ENCODE measurements at regions not wholly inside any gene's neighbourhood (a gene's known extent, or its start where the extent isn't known, plus 50 kb on each side); places are given as distances from the start of the nearest gene placed in this dataset.

- Histone ChIP-seq H3K27me3 (no peaks in the 10 kb centered on the region), H3K4me1 (no peaks in the 10 kb centered on the region), H3K27ac (no peak overlapping the region), H3K36me3 (no peaks in the 10 kb centered on the region), H3K9me3 (no peaks in the 10 kb centered on the region), H3K4me3 (no peak overlapping the region)
- no peak for DNase-seq (ENCODE audit: extremely low spot score in 2 of 2)
- intact Hi-C loops (cut with DNase I) = no loop called here
- TF ChIP-seq POLR2A (IDR thresholded peaks at IDR 0.05) = no peak
- TF ChIP-seq, protein P1, sequence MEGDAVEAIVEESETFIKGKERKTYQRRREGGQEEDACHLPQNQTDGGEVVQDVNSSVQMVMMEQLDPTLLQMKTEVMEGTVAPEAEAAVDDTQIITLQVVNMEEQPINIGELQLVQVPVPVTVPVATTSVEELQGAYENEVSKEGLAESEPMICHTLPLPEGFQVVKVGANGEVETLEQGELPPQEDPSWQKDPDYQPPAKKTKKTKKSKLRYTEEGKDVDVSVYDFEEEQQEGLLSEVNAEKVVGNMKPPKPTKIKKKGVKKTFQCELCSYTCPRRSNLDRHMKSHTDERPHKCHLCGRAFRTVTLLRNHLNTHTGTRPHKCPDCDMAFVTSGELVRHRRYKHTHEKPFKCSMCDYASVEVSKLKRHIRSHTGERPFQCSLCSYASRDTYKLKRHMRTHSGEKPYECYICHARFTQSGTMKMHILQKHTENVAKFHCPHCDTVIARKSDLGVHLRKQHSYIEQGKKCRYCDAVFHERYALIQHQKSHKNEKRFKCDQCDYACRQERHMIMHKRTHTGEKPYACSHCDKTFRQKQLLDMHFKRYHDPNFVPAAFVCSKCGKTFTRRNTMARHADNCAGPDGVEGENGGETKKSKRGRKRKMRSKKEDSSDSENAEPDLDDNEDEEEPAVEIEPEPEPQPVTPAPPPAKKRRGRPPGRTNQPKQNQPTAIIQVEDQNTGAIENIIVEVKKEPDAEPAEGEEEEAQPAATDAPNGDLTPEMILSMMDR (IDR thresholded peaks at IDR 0.05) = no peak
- TF ChIP-seq POLR2AphosphoS5 (IDR thresholded peaks at IDR 0.05; ENCODE audit: insufficient read depth in 1 of 2, low read depth in 1 of 2) = no peak
These were observed 396.1 kb downstream of the TUSC7 start for GRCh38 chr3:117105686-117106085.

DNA sequence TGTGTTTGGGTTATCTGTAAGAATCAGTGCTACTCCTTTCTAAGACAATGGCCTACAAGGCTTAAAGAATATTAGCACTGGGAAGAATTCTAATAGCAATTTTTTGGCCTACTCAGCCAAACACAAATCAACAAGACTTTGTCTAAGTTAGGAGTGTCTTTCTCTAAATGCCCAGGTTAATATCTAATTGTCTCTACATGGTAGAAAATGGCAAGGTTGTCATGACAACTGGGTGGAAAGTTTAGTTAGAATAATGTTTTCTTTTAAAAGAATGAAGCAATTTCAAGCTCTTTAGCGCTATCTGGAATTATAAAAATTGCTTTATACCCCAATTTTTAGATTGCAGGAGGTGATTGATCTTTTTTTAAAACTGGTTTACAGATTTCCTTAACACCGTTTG lies 396.8 kb downstream of the TUSC7 start:
- intact Hi-C loops (cut with DNase I) = no loop called here
- no peak for TF ChIP-seq POLR2A (IDR thresholded peaks at IDR 0.05)
- TF ChIP-seq, protein P1 (IDR thresholded peaks at IDR 0.05) = no peak
- no peak for TF ChIP-seq POLR2AphosphoS5 (IDR thresholded peaks at IDR 0.05; ENCODE audit: insufficient read depth in 1 of 2, low read depth in 1 of 2)
- H3K4me1 ChIP-seq = no peaks in the 10 kb centered on the region
- no peaks in the 10 kb centered on the region for H3K27me3 ChIP-seq
- DNase-seq (ENCODE audit: extremely low spot score in 2 of 2) = no peak
- H3K36me3 ChIP-seq = no peaks in the 10 kb centered on the region
- no peak overlapping the region for H3K27ac ChIP-seq
- H3K9me3 ChIP-seq = no peaks in the 10 kb centered on the region
- no peak overlapping the region for H3K4me3 ChIP-seq

- DNase-seq (ENCODE audit: extremely low spot score in 2 of 2) = no peak
- Histone ChIP-seq H3K4me1 (no peaks in the 10 kb centered on the region), H3K4me3 (no peak overlapping the region), H3K9me3 (no peaks in the 10 kb centered on the region), H3K27ac (no peak overlapping the region), H3K36me3 (no peaks in the 10 kb centered on the region), H3K27me3 (no peaks in the 10 kb centered on the region)
- intact Hi-C loops (cut with DNase I) = no loop called here
- TF ChIP-seq, protein P1 (IDR thresholded peaks at IDR 0.05) = no peak
- TF ChIP-seq POLR2AphosphoS5 (IDR thresholded peaks at IDR 0.05; ENCODE audit: insufficient read depth in 1 of 2, low read depth in 1 of 2) = no peak
- no peak for TF ChIP-seq POLR2A (IDR thresholded peaks at IDR 0.05)
These were observed 398.4 kb downstream of the TUSC7 start for GRCh38 chr3:117107946-117108345.

GRCh38 chr3:117109178-117109577 lies 399.6 kb downstream of the TUSC7 start:
- Histone ChIP-seq H3K9me3 (no peaks in the 10 kb centered on the region), H3K27ac (no peak overlapping the region), H3K4me3 (no peak overlapping the region), H3K36me3 (no peaks in the 10 kb centered on the region), H3K4me1 (no peaks in the 10 kb centered on the region), H3K27me3 (no peaks in the 10 kb centered on the region)
- no peak for DNase-seq (ENCODE audit: extremely low spot score in 2 of 2)
- TF ChIP-seq, protein P1 (IDR thresholded peaks at IDR 0.05) = no peak
- TF ChIP-seq POLR2A (IDR thresholded peaks at IDR 0.05) = no peak
- intact Hi-C loops (cut with DNase I) = no loop called here

- no peaks in the 10 kb centered on the region for H3K36me3 ChIP-seq
- H3K27me3 ChIP-seq = no peaks in the 10 kb centered on the region
- H3K27ac ChIP-seq = no peak overlapping the region
- H3K4me3 ChIP-seq = no peak overlapping the region
- TF ChIP-seq, protein P1 (IDR thresholded peaks at IDR 0.05) = no peak
- TF ChIP-seq POLR2AphosphoS5 (IDR thresholded peaks at IDR 0.05; ENCODE audit: insufficient read depth in 1 of 2, low read depth in 1 of 2) (no peak), POLR2A (IDR thresholded peaks at IDR 0.05) (no peak)
- DNase-seq (ENCODE audit: extremely low spot score in 2 of 2) = no peak
- no peaks in the 10 kb centered on the region for H3K9me3 ChIP-seq
- intact Hi-C loops (cut with DNase I) = no loop called here
- no peaks in the 10 kb centered on the region for H3K4me1 ChIP-seq
These were observed 405.1 kb downstream of the TUSC7 start for GRCh38 chr3:117114517-117115265.
